ENCODE measurements at regions not wholly inside any gene's neighbourhood (a gene's known extent, or its start where the extent isn't known, plus 50 kb on each side); places are given as distances from the start of the nearest gene placed in this dataset.

GRCh38 chr2:120456867-120457266 is 110.9 kb downstream of the INHBB start:
- peaks cover 11% of the 10 kb centered on the region for H3K36me3 Mint-ChIP-seq (ENCODE audit: low read depth)
- no peak for DNase-seq
- no peak overlapping the region for H3K4me3 Mint-ChIP-seq
- H3K4me1 Mint-ChIP-seq: no peaks in the 10 kb centered on the region
- H3K27ac Mint-ChIP-seq: no peak overlapping the region
- peaks cover 61% of the 10 kb centered on the region for H3K27me3 Mint-ChIP-seq (ENCODE audit: low read depth, poor library complexity)
- peaks cover 32% of the 10 kb centered on the region for H3K9me3 Mint-ChIP-seq
- no peak for TF ChIP-seq CTCF (IDR thresholded peaks at IDR 0.05)

- H3K4me1 Mint-ChIP-seq: peaks cover under 1% of the 10 kb centered on the region
- TF ChIP-seq CTCF (IDR thresholded peaks at IDR 0.05): no peak
- DNase-seq: no peak
- peaks cover 32% of the 10 kb centered on the region for H3K9me3 Mint-ChIP-seq
- H3K27me3 Mint-ChIP-seq (ENCODE audit: low read depth, poor library complexity): peaks cover 74% of the 10 kb centered on the region
- no peak overlapping the region for H3K27ac Mint-ChIP-seq
- peaks cover 11% of the 10 kb centered on the region for H3K36me3 Mint-ChIP-seq (ENCODE audit: low read depth)
- H3K4me3 Mint-ChIP-seq: no peak overlapping the region
Observed at GRCh38 chr2:120460511-120460910, 114.6 kb downstream of the INHBB start.

- DNase-seq: no peak
- Mint-ChIP-seq H3K27ac (no peak overlapping the region), H3K36me3 (ENCODE audit: low read depth) (peaks cover 11% of the 10 kb centered on the region), H3K4me1 (peaks cover 6% of the 10 kb centered on the region), H3K4me3 (no peak overlapping the region), H3K9me3 (peaks cover 32% of the 10 kb centered on the region), H3K27me3 (ENCODE audit: low read depth, poor library complexity) (peaks cover 76% of the 10 kb centered on the region)
- no peak for TF ChIP-seq CTCF (IDR thresholded peaks at IDR 0.05)
Observed at GRCh38 chr2:120461092-120461491, 115.2 kb downstream of the INHBB start.

- peaks cover 83% of the 10 kb centered on the region for H3K27me3 Mint-ChIP-seq (ENCODE audit: low read depth, poor library complexity)
- H3K9me3 Mint-ChIP-seq: peaks cover 29% of the 10 kb centered on the region
- no peak overlapping the region for H3K27ac Mint-ChIP-seq
- peaks cover 10% of the 10 kb centered on the region for H3K36me3 Mint-ChIP-seq (ENCODE audit: low read depth)
- no peak for DNase-seq
- H3K4me1 Mint-ChIP-seq: peaks cover 14% of the 10 kb centered on the region
- H3K4me3 Mint-ChIP-seq: no peak overlapping the region
- TF ChIP-seq CTCF (IDR thresholded peaks at IDR 0.05): no peak
Observed at GRCh38 chr2:120461546-120462537, 115.9 kb downstream of the INHBB start.

- no peak overlapping the region for H3K27ac Mint-ChIP-seq
- no peak for DNase-seq
- H3K27me3 Mint-ChIP-seq (ENCODE audit: low read depth, poor library complexity): peaks cover 91% of the 10 kb centered on the region
- H3K9me3 Mint-ChIP-seq: peaks cover 12% of the 10 kb centered on the region
- TF ChIP-seq CTCF (IDR thresholded peaks at IDR 0.05): no peak
- H3K4me3 Mint-ChIP-seq: no peak overlapping the region
- H3K36me3 Mint-ChIP-seq (ENCODE audit: low read depth): no peaks in the 10 kb centered on the region
- H3K4me1 Mint-ChIP-seq: peaks cover 14% of the 10 kb centered on the region
Observed at GRCh38 chr2:120463527-120463926, 117.6 kb downstream of the INHBB start.
